PFSK-1 (cell line): ENCODE measurements at regions not wholly inside any gene's neighbourhood (a gene's known extent, or its start where the extent isn't known, plus 50 kb on each side); places are given as distances from the start of the nearest gene placed in this dataset.

Experiments used
- FOXP2 ChIP-seq: optimal IDR thresholded peaks from 2 replicates; pipeline ENCODE3; 2011; ENCODE audit warnings: borderline replicate concordance, control low read depth, inconsistent platforms; ENCODE audit not compliant: insufficient read depth; ENCODE audit errors: extremely low read length, extremely low read depth
- POLR2AphosphoS5 ChIP-seq: IDR thresholded peaks from 2 replicates; pipeline ENCODE4 v1.6.1; 2012; ENCODE audit warnings: low read depth, mild to moderate bottlenecking, control low read depth, low read length, moderate library complexity
- REST ChIP-seq, 2 experiments: IDR thresholded peaks; 2 replicates each; pipeline versions ENCODE4 v1.6.1 to v1.8.0; 2011 to 2012; ENCODE audit warnings: low read depth in 2 of 2, low read length in 2 of 2, control low read depth in 1 of 2, inconsistent platforms in 1 of 2, mild to moderate bottlenecking in 1 of 2, moderate library complexity in 1 of 2; ENCODE audit not compliant: insufficient read depth in 1 of 2
- SIN3A ChIP-seq: IDR thresholded peaks from 2 replicates; pipeline ENCODE4 v1.6.1; 2012; ENCODE audit warnings: mild to moderate bottlenecking, low read length, moderate library complexity, borderline replicate concordance; ENCODE audit not compliant: insufficient read depth
- TAF1 ChIP-seq: IDR thresholded peaks from 2 replicates; pipeline ENCODE4 v1.6.1; 2012; ENCODE audit warnings: low read length, control low read depth, borderline replicate concordance; ENCODE audit not compliant: insufficient read depth

- no peak for TF ChIP-seq SIN3A
- TF ChIP-seq POLR2AphosphoS5, result no peak
- no peak for TF ChIP-seq FOXP2
- no peak for TF ChIP-seq REST (IDR thresholded peaks at IDR 0.05; ENCODE audit: insufficient read depth in 1 of 2, low read depth in 2 of 2, low read length in 2 of 2)
- TF ChIP-seq TAF1, result no peak
Measured at GRCh38 chr3:13188181-13188779, 115.1 kb upstream of the IQSEC1 start.

- TF ChIP-seq POLR2AphosphoS5 (no peak), TAF1 (no peak), FOXP2 (no peak), SIN3A (no peak), REST (IDR thresholded peaks at IDR 0.05; ENCODE audit: insufficient read depth in 1 of 2, low read depth in 2 of 2, low read length in 2 of 2) (no peak)
Measured at GRCh38 chr3:13187593-13187992, 114.4 kb upstream of the IQSEC1 start.

- TF ChIP-seq SIN3A, result no peak
Measured at GRCh38 chr3:13186435-13186815, 113.2 kb upstream of the IQSEC1 start.

GRCh38 chr3:13185737-13186434 lies 112.7 kb upstream of the IQSEC1 start:
- TF ChIP-seq TAF1 (no peak), REST (IDR thresholded peaks at IDR 0.05; ENCODE audit: insufficient read depth in 1 of 2, low read depth in 2 of 2, low read length in 2 of 2) (no peak), SIN3A (no peak), POLR2AphosphoS5 (no peak), FOXP2 (no peak)

GRCh38 chr3:13179181-13179580 lies 106.0 kb upstream of the IQSEC1 start:
- TF ChIP-seq TAF1, result no peak
- no peak for TF ChIP-seq REST (IDR thresholded peaks at IDR 0.05; ENCODE audit: insufficient read depth in 1 of 2, low read depth in 2 of 2, low read length in 2 of 2)
- TF ChIP-seq POLR2AphosphoS5, result no peak
- TF ChIP-seq SIN3A, result no peak
- TF ChIP-seq FOXP2, result no peak
